ENCODE measurements at regions not wholly inside any gene's neighbourhood (a gene's known extent, or its start where the extent isn't known, plus 50 kb on each side); places are given as distances from the start of the nearest gene placed in this dataset.

DNA sequence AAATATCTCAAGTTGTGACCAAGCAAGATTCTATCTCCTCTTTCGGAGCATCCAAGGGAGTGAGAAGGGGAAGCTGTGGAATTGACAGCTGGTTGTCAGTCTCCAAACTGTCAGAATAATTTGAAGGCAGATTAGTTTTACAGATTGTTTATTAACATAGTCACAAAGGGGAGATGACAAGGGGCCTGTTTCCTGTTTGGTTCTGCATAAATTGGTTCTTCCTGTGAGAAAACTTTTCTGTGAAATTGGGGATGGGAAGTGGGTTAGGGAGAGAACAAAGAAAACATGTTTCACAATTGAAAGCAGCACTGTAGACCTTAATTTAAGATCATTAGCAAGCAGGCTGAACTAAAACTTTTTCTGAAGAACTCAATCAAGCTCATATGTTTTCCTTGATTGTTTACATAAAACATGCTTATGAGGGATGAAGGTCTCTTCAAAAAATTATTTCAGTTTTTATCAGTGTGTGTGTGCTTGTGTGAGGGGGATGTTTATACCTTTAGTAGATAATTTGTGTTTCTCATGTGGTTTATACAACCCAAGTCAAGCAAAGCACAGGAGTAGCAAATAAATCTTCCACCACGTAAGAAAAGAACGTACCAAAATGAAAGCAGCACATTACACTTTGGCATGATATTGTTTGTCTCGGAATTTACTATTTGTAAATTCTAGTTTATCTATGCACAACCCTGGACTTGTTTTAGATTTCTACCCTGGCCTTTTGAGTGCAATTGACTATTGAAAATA lies 604.9 kb upstream of the CDH2 start:
- H3K4me3 ChIP-seq (replicated peaks; ENCODE audit: low read depth, low read length) = no peak overlapping the region
- H3K36me3 ChIP-seq (ENCODE audit: control insufficient read depth, insufficient read depth, low read length) = no peaks in the 10 kb centered on the region
- TF ChIP-seq CTCF (IDR thresholded peaks at IDR 0.05; ENCODE audit: insufficient read depth, low read length, poor library complexity, severe bottlenecking) = no peak
- H3K27me3 ChIP-seq (replicated peaks; ENCODE audit: control insufficient read depth, insufficient read depth, low read length) = no peaks in the 10 kb centered on the region
- no peak for DNase-seq (ENCODE audit: extremely low read depth, insufficient read length)

- Histone ChIP-seq H3K27me3 (replicated peaks; ENCODE audit: control insufficient read depth, insufficient read depth, low read length) (no peaks in the 10 kb centered on the region), H3K36me3 (ENCODE audit: control insufficient read depth, insufficient read depth, low read length) (no peaks in the 10 kb centered on the region), H3K4me3 (replicated peaks; ENCODE audit: low read depth, low read length) (no peak overlapping the region)
- no peak for DNase-seq (ENCODE audit: extremely low read depth, insufficient read length)
- TF ChIP-seq CTCF (IDR thresholded peaks at IDR 0.05; ENCODE audit: insufficient read depth, low read length, poor library complexity, severe bottlenecking) = no peak
Measured at GRCh38 chr18:28778706-28779105, 601.8 kb upstream of the CDH2 start.

DNA sequence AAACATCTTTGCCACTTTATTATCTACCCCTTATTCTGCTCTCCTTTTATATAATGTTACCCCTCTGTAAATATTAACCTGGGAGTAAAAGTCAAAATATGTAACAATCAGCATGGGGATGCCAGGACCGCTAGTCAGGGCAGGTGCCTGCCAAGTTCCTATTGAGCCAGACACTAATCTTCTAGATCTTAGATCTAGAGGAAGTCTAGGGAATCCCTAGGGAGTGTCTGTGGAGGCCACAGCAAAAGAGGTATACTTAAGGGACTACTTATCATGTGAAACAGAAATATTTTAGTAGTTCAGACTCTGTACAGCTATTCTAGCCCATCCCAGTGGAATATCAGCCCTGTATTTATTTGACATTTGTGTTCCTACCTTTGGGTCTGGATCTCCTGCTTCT lies 600.8 kb upstream of the CDH2 start:
- no peaks in the 10 kb centered on the region for H3K36me3 ChIP-seq (ENCODE audit: control insufficient read depth, insufficient read depth, low read length)
- no peaks in the 10 kb centered on the region for H3K27me3 ChIP-seq (replicated peaks; ENCODE audit: control insufficient read depth, insufficient read depth, low read length)
- no peak for DNase-seq (ENCODE audit: extremely low read depth, insufficient read length)
- TF ChIP-seq CTCF (IDR thresholded peaks at IDR 0.05; ENCODE audit: insufficient read depth, low read length, poor library complexity, severe bottlenecking) = no peak
- no peak overlapping the region for H3K4me3 ChIP-seq (replicated peaks; ENCODE audit: low read depth, low read length)

DNA sequence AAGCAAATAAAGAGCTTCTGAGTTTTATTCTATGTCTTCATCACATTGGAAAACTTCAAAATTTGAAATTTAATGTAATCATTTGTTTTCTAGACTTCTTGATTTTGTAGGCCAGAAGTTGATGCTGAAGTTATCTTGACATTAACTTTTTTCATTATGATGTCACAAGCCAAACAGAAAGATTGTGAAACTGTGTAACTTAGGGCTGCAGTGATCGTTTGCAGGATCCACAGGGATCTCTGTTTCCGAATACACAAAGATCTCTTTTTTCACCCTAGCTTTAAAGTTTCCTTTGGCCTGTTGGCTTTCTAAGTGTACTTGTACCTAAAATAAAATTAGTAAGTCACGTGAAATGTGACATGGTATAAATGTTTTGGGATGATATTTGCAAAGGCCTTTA lies 594.9 kb upstream of the CDH2 start:
- Histone ChIP-seq H3K4me3 (replicated peaks; ENCODE audit: low read depth, low read length) (no peak overlapping the region), H3K36me3 (ENCODE audit: control insufficient read depth, insufficient read depth, low read length) (no peaks in the 10 kb centered on the region), H3K27me3 (replicated peaks; ENCODE audit: control insufficient read depth, insufficient read depth, low read length) (no peaks in the 10 kb centered on the region)
- no peak for TF ChIP-seq CTCF (IDR thresholded peaks at IDR 0.05; ENCODE audit: insufficient read depth, low read length, poor library complexity, severe bottlenecking)
- no peak for DNase-seq (ENCODE audit: extremely low read depth, insufficient read length)

- no peaks in the 10 kb centered on the region for H3K36me3 ChIP-seq (ENCODE audit: control insufficient read depth, insufficient read depth, low read length)
- no peak for DNase-seq (ENCODE audit: extremely low read depth, insufficient read length)
- no peak for TF ChIP-seq CTCF (IDR thresholded peaks at IDR 0.05; ENCODE audit: insufficient read depth, low read length, poor library complexity, severe bottlenecking)
- no peaks in the 10 kb centered on the region for H3K27me3 ChIP-seq (replicated peaks; ENCODE audit: control insufficient read depth, insufficient read depth, low read length)
- no peak overlapping the region for H3K4me3 ChIP-seq (replicated peaks; ENCODE audit: low read depth, low read length)
Measured at GRCh38 chr18:28768791-28769768, 592.1 kb upstream of the CDH2 start.
